Neutrophil (primary cell): ENCODE measurements at regions not wholly inside any gene's neighbourhood (a gene's known extent, or its start where the extent isn't known, plus 50 kb on each side); places are given as distances from the start of the nearest gene placed in this dataset.

Experiments
- H3K27ac ChIP-seq: fragments of 200-600 bp; sonication (generic); 2 replicates; pipeline ENCODE4 v1.5.1; 2016; ENCODE audit warnings: mild to moderate bottlenecking, moderate library complexity
- H3K27me3 ChIP-seq: fragments of 200-600 bp; sonication (generic); 2 replicates; pipeline ENCODE4 v1.6.0; 2016; ENCODE audit warnings: mild to moderate bottlenecking
- H3K36me3 ChIP-seq: fragments of 200-600 bp; sonication (generic); 2 replicates; pipeline ENCODE4 v1.5.1; 2017
- H3K4me1 ChIP-seq, 2 experiments: fragments of 200-600 bp in 1 of 2; sonication (generic) in 1 of 2; 1 replicate in 1 of 2; 2 replicates in 1 of 2; pipeline versions ENCODE4 v1.5.1 to v1.6.1; 2013 to 2016; ENCODE audit warnings: low read depth in 1 of 2, low read length in 1 of 2, mild to moderate bottlenecking in 1 of 2, moderate library complexity in 1 of 2; ENCODE audit not compliant: control insufficient read depth in 1 of 2, insufficient read depth in 1 of 2
- H3K4me3 ChIP-seq, 2 experiments: fragments of 200-600 bp in 1 of 2; sonication (generic) in 1 of 2; 1 replicate in 1 of 2; 2 replicates in 1 of 2; pipeline ENCODE4 v1.5.1; 2013 to 2016; ENCODE audit warnings: low read depth in 1 of 2, low read length in 1 of 2, mild to moderate bottlenecking in 1 of 2, moderate library complexity in 1 of 2
- H3K9me3 ChIP-seq: fragments of 200-600 bp; sonication (generic); 2 replicates; pipeline ENCODE4 v1.5.1; 2016
- TF ChIP-seq, protein P1 (sequence below): fragments of 200-600 bp; sonication (generic); IDR thresholded peaks from 2 replicates; pipeline ENCODE4 v1.5.1; 2016; ENCODE audit warnings: antibody characterized with exemption

- H3K27ac ChIP-seq, result no peak overlapping the region
These were observed 119.2 kb upstream of the CMC1 start for GRCh38 chr3:28122227-28122626.

DNA sequence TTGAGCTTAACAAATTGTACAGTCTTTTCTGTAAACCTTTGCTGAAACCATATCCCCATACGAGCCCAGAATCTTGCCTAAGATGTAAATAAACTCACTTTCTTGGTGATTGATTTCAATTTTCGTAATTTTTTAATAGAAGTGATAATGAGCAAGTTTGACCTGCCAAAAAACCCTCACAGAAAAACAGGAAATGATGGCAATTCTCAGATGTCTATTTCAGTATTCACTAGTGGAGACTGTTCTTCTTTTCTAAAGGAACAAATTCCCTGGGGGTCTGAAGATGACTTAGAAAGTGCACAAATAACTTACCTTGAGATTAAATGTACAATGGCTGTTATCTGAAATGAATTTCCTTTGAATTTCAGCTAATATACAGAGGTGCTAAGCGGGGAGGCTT, 116.5 kb upstream of the CMC1 start:
- Histone ChIP-seq H3K36me3 (no peaks in the 10 kb centered on the region), H3K4me3 (no peak overlapping the region), H3K27me3 (no peaks in the 10 kb centered on the region), H3K27ac (no peak overlapping the region), H3K4me1 (no peaks in the 10 kb centered on the region), H3K9me3 (no peaks in the 10 kb centered on the region)
- TF ChIP-seq, protein P1, sequence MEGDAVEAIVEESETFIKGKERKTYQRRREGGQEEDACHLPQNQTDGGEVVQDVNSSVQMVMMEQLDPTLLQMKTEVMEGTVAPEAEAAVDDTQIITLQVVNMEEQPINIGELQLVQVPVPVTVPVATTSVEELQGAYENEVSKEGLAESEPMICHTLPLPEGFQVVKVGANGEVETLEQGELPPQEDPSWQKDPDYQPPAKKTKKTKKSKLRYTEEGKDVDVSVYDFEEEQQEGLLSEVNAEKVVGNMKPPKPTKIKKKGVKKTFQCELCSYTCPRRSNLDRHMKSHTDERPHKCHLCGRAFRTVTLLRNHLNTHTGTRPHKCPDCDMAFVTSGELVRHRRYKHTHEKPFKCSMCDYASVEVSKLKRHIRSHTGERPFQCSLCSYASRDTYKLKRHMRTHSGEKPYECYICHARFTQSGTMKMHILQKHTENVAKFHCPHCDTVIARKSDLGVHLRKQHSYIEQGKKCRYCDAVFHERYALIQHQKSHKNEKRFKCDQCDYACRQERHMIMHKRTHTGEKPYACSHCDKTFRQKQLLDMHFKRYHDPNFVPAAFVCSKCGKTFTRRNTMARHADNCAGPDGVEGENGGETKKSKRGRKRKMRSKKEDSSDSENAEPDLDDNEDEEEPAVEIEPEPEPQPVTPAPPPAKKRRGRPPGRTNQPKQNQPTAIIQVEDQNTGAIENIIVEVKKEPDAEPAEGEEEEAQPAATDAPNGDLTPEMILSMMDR, result no peak

More at GRCh38 chr3:28122227-28122626, 119.2 kb upstream of the CMC1 start:
- Histone ChIP-seq H3K36me3 (no peaks in the 10 kb centered on the region), H3K4me3 (no peak overlapping the region), H3K27me3 (no peaks in the 10 kb centered on the region), H3K4me1 (no peaks in the 10 kb centered on the region), H3K9me3 (no peaks in the 10 kb centered on the region)
- TF ChIP-seq, protein P1, result no peak

DNA sequence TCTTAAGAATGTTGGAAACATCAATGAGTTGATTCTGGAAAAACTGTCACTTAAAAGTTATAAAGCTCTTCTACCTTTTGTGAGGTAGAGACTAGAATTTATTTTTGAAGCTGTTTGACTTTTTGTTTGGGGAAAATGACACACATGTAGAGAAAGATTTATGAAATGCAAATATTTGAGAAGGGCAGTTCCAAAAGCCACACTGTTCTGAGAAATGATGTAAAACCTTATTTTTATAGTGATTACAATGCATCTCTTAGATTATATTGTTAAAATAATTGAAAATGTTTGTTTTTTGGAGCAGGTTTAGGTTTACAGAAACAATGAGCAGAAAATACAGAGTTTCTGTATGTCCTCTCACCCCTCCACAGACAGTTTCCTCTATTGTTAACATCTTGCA, 116.1 kb upstream of the CMC1 start:
- Histone ChIP-seq H3K4me1 (no peaks in the 10 kb centered on the region), H3K27ac (no peak overlapping the region), H3K9me3 (no peaks in the 10 kb centered on the region), H3K4me3 (no peak overlapping the region), H3K36me3 (no peaks in the 10 kb centered on the region), H3K27me3 (no peaks in the 10 kb centered on the region)
- TF ChIP-seq, protein P1, result no peak

GRCh38 chr3:28130836-28131235, 110.6 kb upstream of the CMC1 start:
- TF ChIP-seq, protein P1, result no peak
- H3K27ac ChIP-seq, result no peak overlapping the region
- H3K36me3 ChIP-seq, result no peaks in the 10 kb centered on the region
- H3K27me3 ChIP-seq, result no peaks in the 10 kb centered on the region
- no peaks in the 10 kb centered on the region for H3K9me3 ChIP-seq
- no peak overlapping the region for H3K4me3 ChIP-seq
- no peaks in the 10 kb centered on the region for H3K4me1 ChIP-seq

GRCh38 chr3:28132941-28133340, 108.5 kb upstream of the CMC1 start:
- Histone ChIP-seq H3K4me3 (no peak overlapping the region), H3K4me1 (no peaks in the 10 kb centered on the region), H3K9me3 (no peaks in the 10 kb centered on the region), H3K36me3 (no peaks in the 10 kb centered on the region), H3K27me3 (no peaks in the 10 kb centered on the region), H3K27ac (no peak overlapping the region)
- TF ChIP-seq, protein P1, result no peak

DNA sequence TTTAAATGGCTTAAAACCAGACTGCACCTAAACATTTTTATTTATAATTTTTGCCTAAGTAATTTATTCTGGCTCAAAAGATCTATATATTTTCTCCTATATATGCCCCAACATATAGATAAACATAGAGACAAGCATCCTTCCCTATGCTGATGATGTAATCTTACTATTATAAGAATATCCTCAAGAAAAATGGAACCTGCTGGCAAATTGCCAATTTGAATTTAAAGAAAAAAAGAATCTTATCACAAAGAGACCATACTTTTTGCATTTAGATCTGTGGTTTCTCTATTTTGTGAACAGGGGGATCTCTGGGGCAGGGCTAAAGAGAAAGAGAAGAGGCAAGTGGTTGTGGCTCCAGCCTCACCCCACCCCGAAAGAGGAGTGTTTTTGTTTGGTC, 107.2 kb upstream of the CMC1 start:
- no peaks in the 10 kb centered on the region for H3K4me1 ChIP-seq
- H3K36me3 ChIP-seq, result no peaks in the 10 kb centered on the region
- H3K27ac ChIP-seq, result no peak overlapping the region
- TF ChIP-seq, protein P1, result no peak
- H3K4me3 ChIP-seq, result no peak overlapping the region
- H3K9me3 ChIP-seq, result no peaks in the 10 kb centered on the region
- no peaks in the 10 kb centered on the region for H3K27me3 ChIP-seq
